HEK293 (cell line): ENCODE measurements at regions not wholly inside any gene's neighbourhood (a gene's known extent, or its start where the extent isn't known, plus 50 kb on each side); places are given as distances from the start of the nearest gene placed in this dataset.

Experiments used
- CTCF ChIA-PET: fragments of 350-600 bp; formaldehyde crosslinking; extraction: SDS; loops from one replicate; lab custom pipeline; 2021; ENCODE audit warnings: antibody characterized with exemption; lab: Yijun Ruan, JAX
- POLR2A ChIA-PET: fragments of 300-600 bp; formaldehyde crosslinking; extraction: SDS; loops from one replicate; lab custom pipeline; 2020; ENCODE audit warnings: antibody characterized with exemption, inconsistent platforms; lab: Yijun Ruan, JAX
- H3K27ac ChIP-seq: fragments of 200-500 bp; sonication (Bioruptor generic); 2 replicates; pipeline ENCODE4 v1.5.1; 2014; ENCODE audit warnings: low read depth, low read length, control low read depth, inconsistent platforms; ENCODE audit errors: extremely low read depth
- H3K36me3 ChIP-seq, 2 experiments: fragments of 200-500 bp in 1 of 2; sonication (Bioruptor generic) in 1 of 2; 1 replicate in 1 of 2; 2 replicates in 1 of 2; pipeline ENCODE4 v1.5.1; 2014 to 2017; ENCODE audit warnings: inconsistent platforms in 2 of 2, low read length in 2 of 2; ENCODE audit not compliant: control insufficient read depth in 2 of 2, insufficient read depth in 1 of 2
- H3K4me1 ChIP-seq: fragments of 200-500 bp; sonication (Bioruptor generic); 2 replicates; pipeline ENCODE4 v1.5.1; 2014; ENCODE audit warnings: mild to moderate bottlenecking, low read length, inconsistent platforms; ENCODE audit not compliant: control insufficient read depth, insufficient read depth
- H3K4me3 ChIP-seq: 2 replicates; pipeline ENCODE4 v1.5.1; 2011; ENCODE audit warnings: low read depth, mild to moderate bottlenecking, control low read depth, low read length, moderate library complexity
- H3K9me3 ChIP-seq: fragments of 200-500 bp; sonication (Bioruptor generic); 2 replicates; pipeline ENCODE4 v1.5.1; 2014; ENCODE audit warnings: low read depth, low read length, inconsistent platforms; ENCODE audit not compliant: control insufficient read depth, insufficient read depth
- GLIS2 ChIP-seq: fragments of 450-650 bp; formaldehyde crosslinking; IDR thresholded peaks from 2 replicates; pipeline ENCODE4 v1.5.1; 2016; ENCODE audit warnings: missing biosample characterization, missing genetic modification characterization
- KLF9 ChIP-seq: fragments of 450-650 bp; formaldehyde crosslinking; IDR thresholded peaks from 2 replicates; pipeline ENCODE4 v1.5.1; 2016; ENCODE audit warnings: missing biosample characterization, missing genetic modification characterization, low read depth
- OSR2 ChIP-seq: fragments of 450-650 bp; formaldehyde crosslinking; IDR thresholded peaks from 2 replicates; pipeline ENCODE4 v1.5.1; 2016; ENCODE audit warnings: missing biosample characterization, missing genetic modification characterization
- PATZ1 ChIP-seq: fragments of 450-650 bp; formaldehyde crosslinking; IDR thresholded peaks from 2 replicates; pipeline ENCODE4 v1.5.1; 2016; ENCODE audit warnings: missing biosample characterization, missing genetic modification characterization
- SCRT2 ChIP-seq: fragments of 450-650 bp; formaldehyde crosslinking; IDR thresholded peaks from 2 replicates; pipeline ENCODE4 v1.5.1; 2016; ENCODE audit warnings: missing biosample characterization, missing genetic modification characterization
- SP3 ChIP-seq: fragments of 450-650 bp; formaldehyde crosslinking; IDR thresholded peaks from 2 replicates; pipeline ENCODE4 v1.5.1; 2016; ENCODE audit warnings: missing biosample characterization, missing genetic modification characterization
- ZBTB17 ChIP-seq: fragments of 450-650 bp; formaldehyde crosslinking; IDR thresholded peaks from 2 replicates; pipeline ENCODE4 v1.5.1; 2016; ENCODE audit warnings: missing biosample characterization, missing genetic modification characterization
- ZBTB48 ChIP-seq: fragments of 450-650 bp; formaldehyde crosslinking; IDR thresholded peaks from 2 replicates; pipeline ENCODE4 v1.5.1; 2016; ENCODE audit warnings: missing biosample characterization, missing genetic modification characterization
- ZEB2 ChIP-seq: fragments of 450-650 bp; formaldehyde crosslinking; IDR thresholded peaks from 2 replicates; pipeline ENCODE4 v1.5.1; 2016; ENCODE audit warnings: missing biosample characterization, missing genetic modification characterization
- ZFP37 ChIP-seq: fragments of 450-650 bp; formaldehyde crosslinking; IDR thresholded peaks from 2 replicates; pipeline ENCODE4 v1.5.1; 2016; ENCODE audit warnings: missing biosample characterization, missing genetic modification characterization
- ZNF146 ChIP-seq: fragments of 450-650 bp; formaldehyde crosslinking; IDR thresholded peaks from 2 replicates; pipeline ENCODE4 v1.5.1; 2016; ENCODE audit warnings: missing biosample characterization, missing genetic modification characterization
- ZNF23 ChIP-seq: fragments of 450-650 bp; formaldehyde crosslinking; IDR thresholded peaks from 2 replicates; pipeline ENCODE4 v1.5.1; 2016; ENCODE audit warnings: missing biosample characterization, missing genetic modification characterization, borderline replicate concordance
- ZNF394 ChIP-seq: fragments of 450-650 bp; formaldehyde crosslinking; IDR thresholded peaks from 2 replicates; pipeline ENCODE4 v1.5.1; 2016; ENCODE audit warnings: missing biosample characterization, missing genetic modification characterization, mild to moderate bottlenecking, moderate library complexity, borderline replicate concordance
- ZNF404 ChIP-seq: fragments of 450-650 bp; formaldehyde crosslinking; IDR thresholded peaks from 2 replicates; pipeline ENCODE4 v1.5.1; 2017; ENCODE audit warnings: missing biosample characterization, missing genetic modification characterization
- ZNF426 ChIP-seq: fragments of 450-650 bp; formaldehyde crosslinking; IDR thresholded peaks from 2 replicates; pipeline ENCODE4 v1.5.1; 2017; ENCODE audit warnings: missing biosample characterization, missing genetic modification characterization, mild to moderate bottlenecking, inconsistent platforms, moderate library complexity
- ZNF549 ChIP-seq: fragments of 450-650 bp; IDR thresholded peaks from 2 replicates; pipeline ENCODE4 v1.5.1; 2018; ENCODE audit warnings: missing biosample characterization, missing genetic modification characterization, mild to moderate bottlenecking, inconsistent platforms, moderate library complexity
- ZNF624 ChIP-seq: fragments of 450-650 bp; formaldehyde crosslinking; IDR thresholded peaks from 2 replicates; pipeline ENCODE4 v1.5.1; 2017; ENCODE audit warnings: missing biosample characterization, missing genetic modification characterization
- ZNF670 ChIP-seq: fragments of 450-650 bp; formaldehyde crosslinking; IDR thresholded peaks from 2 replicates; pipeline ENCODE4 v1.5.1; 2016; ENCODE audit warnings: missing biosample characterization, missing genetic modification characterization, low read depth
- ZNF837 ChIP-seq: fragments of 450-650 bp; formaldehyde crosslinking; IDR thresholded peaks from 2 replicates; pipeline ENCODE4 v1.5.1; 2016; ENCODE audit warnings: missing biosample characterization, missing genetic modification characterization
- ZSCAN18 ChIP-seq: fragments of 450-650 bp; formaldehyde crosslinking; IDR thresholded peaks from 2 replicates; pipeline ENCODE4 v1.5.1; 2016; ENCODE audit warnings: missing biosample characterization, missing genetic modification characterization
- ZSCAN23 ChIP-seq: fragments of 450-650 bp; formaldehyde crosslinking; IDR thresholded peaks from 2 replicates; pipeline ENCODE4 v1.5.1; 2016; ENCODE audit warnings: missing biosample characterization, missing genetic modification characterization
- ZSCAN5A ChIP-seq: fragments of 450-650 bp; formaldehyde crosslinking; IDR thresholded peaks from 2 replicates; pipeline ENCODE4 v1.5.1; 2016; ENCODE audit warnings: missing biosample characterization, missing genetic modification characterization
- TF ChIP-seq, protein P1 (sequence below): fragments of 450-650 bp; formaldehyde crosslinking; IDR thresholded peaks from 2 replicates; pipeline ENCODE4 v1.5.1; 2016; ENCODE audit warnings: missing biosample characterization, missing genetic modification characterization

- no peak for TF ChIP-seq ZNF146
- TF ChIP-seq ZNF549 (tag by site-specific recombination), result no peak
- no peak for TF ChIP-seq ZBTB48
- no peak for TF ChIP-seq PATZ1 (tag by site-specific recombination)
- no peak for TF ChIP-seq ZNF404
- no peak for TF ChIP-seq GLIS2 (tag by site-specific recombination)
- TF ChIP-seq, protein P1, sequence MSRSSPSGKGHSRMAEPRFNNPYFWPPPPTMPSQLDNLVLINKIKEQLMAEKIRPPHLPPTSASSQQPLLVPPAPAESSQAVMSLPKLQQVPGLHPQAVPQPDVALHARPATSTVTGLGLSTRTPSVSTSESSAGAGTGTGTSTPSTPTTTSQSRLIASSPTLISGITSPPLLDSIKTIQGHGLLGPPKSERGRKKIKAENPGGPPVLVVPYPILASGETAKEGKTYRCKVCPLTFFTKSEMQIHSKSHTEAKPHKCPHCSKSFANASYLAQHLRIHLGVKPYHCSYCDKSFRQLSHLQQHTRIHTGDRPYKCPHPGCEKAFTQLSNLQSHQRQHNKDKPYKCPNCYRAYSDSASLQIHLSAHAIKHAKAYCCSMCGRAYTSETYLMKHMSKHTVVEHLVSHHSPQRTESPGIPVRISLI, result no peak
- no peak for TF ChIP-seq ZSCAN5A
- no peak for TF ChIP-seq ZNF837 (tag by site-specific recombination)
- no peak for TF ChIP-seq OSR2 (tag by site-specific recombination)
- TF ChIP-seq ZBTB17, result no peak
- TF ChIP-seq ZNF426 (tag by site-specific recombination), result no peak
- no peak for TF ChIP-seq ZNF23 (tag by site-specific recombination)
- no peak for TF ChIP-seq ZSCAN18 (tag by site-specific recombination)
- no peak for TF ChIP-seq ZNF394 (tag by site-specific recombination)
- TF ChIP-seq SP3 (tag by site-specific recombination), result no peak
- TF ChIP-seq ZSCAN23 (tag by site-specific recombination), result no peak
- TF ChIP-seq SCRT2, result no peak
- TF ChIP-seq ZFP37 (tag by site-specific recombination), result no peak
- no peak for TF ChIP-seq ZEB2 (tag by site-specific recombination)
- CTCF ChIA-PET, result interaction anchor here (0.7 to 2.3 kb wide), 4 partner anchors 8 to 409 kb away, joined by 3 to 11 read pairs (median 4); no protein-coding TSS in a partner anchor
- Histone ChIP-seq H3K9me3 (no peaks in the 10 kb centered on the region), H3K4me1 (no peaks in the 10 kb centered on the region), H3K36me3 (no peaks in the 10 kb centered on the region), H3K27ac (no peak overlapping the region), H3K4me3 (no peak overlapping the region)
- POLR2A ChIA-PET, result no interaction called here
Measured at GRCh38 chr2:24418166-24418841, 58.0 kb upstream of the ITSN2 start.

- no peaks in the 10 kb centered on the region for H3K36me3 ChIP-seq
- TF ChIP-seq ZNF670 (tag by site-specific recombination) (no peak), KLF9 (tag by site-specific recombination) (no peak), ZNF624 (tag by site-specific recombination) (no peak)
- POLR2A ChIA-PET, result no interaction called here
- H3K9me3 ChIP-seq, result no peaks in the 10 kb centered on the region
- CTCF ChIA-PET, result interaction anchor here (0.8 to 1.0 kb wide), 2 partner anchors 415 to 816 kb away, joined by 3 to 4 read pairs; no protein-coding TSS in a partner anchor
- no peaks in the 10 kb centered on the region for H3K4me1 ChIP-seq
- H3K4me3 ChIP-seq, result no peak overlapping the region
- H3K27ac ChIP-seq, result no peak overlapping the region
Measured at GRCh38 chr2:24412812-24413211, 52.5 kb upstream of the ITSN2 start.
